PC-3 (cell line): ENCODE measurements at regions not wholly inside any gene's neighbourhood (a gene's known extent, or its start where the extent isn't known, plus 50 kb on each side); places are given as distances from the start of the nearest gene placed in this dataset.

Experiments
- ATAC-seq: fragments of 200-7000 bp; cut with Tn5 transposase; 2 replicates; pipeline ENCODE4 v1.9.1; 2020; ENCODE audit warnings: mild to moderate bottlenecking, moderate library complexity
- BruUV-seq: library from RNA; stranded (reverse); fragments of 400-500 nt; replicated peaks from 2 replicates; lab custom pipeline; 2021; lab: Mats Ljungman, UMichigan
- CTCF ChIA-PET: fragments of 300-600 bp; sonication (Branson Sonifier 250); formaldehyde crosslinking; loops from one replicate; lab custom pipeline; 2022; ENCODE audit warnings: antibody characterized with exemption; lab: Charles Lee
- POLR2A ChIA-PET: fragments of 300-600 bp; sonication (Branson Sonifier 250); formaldehyde crosslinking; loops from one replicate; lab custom pipeline; 2022; ENCODE audit warnings: antibody characterized with exemption; ENCODE audit not compliant: unreplicated experiment; lab: Charles Lee
- DNase-seq: peaks from one replicate; pipeline ENCODE4 v3.0.0-alpha.2; 2015
- H2AFZ ChIP-seq: fragments of 300-600 bp; sonication (generic); 2 replicates; pipeline ENCODE4 v1.6.0; 2016; ENCODE audit warnings: antibody characterized with exemption, low read length
- H3F3A ChIP-seq: fragments of 300-600 bp; sonication (generic); one replicate; pipeline ENCODE4 v1.6.0; 2017; ENCODE audit warnings: antibody characterized with exemption, low read length, control low read depth, mild to moderate bottlenecking; ENCODE audit not compliant: unreplicated experiment
- H3K27ac ChIP-seq: fragments of 300-600 bp; sonication (generic); 2 replicates; pipeline ENCODE4 v1.5.1; 2016; ENCODE audit warnings: mild to moderate bottlenecking, low read length
- H3K27me3 ChIP-seq: fragments of 300-600 bp; sonication (generic); 2 replicates; pipeline ENCODE4 v1.6.1; 2016; ENCODE audit warnings: low read length, mixed read lengths
- H3K36me3 ChIP-seq: fragments of 300-600 bp; sonication (generic); 2 replicates; pipeline ENCODE4 v1.6.1; 2016; ENCODE audit warnings: low read depth, mixed run types, low read length, mixed read lengths
- H3K4me1 ChIP-seq: fragments of 300-600 bp; sonication (generic); 2 replicates; pipeline ENCODE4 v1.5.1; 2016; ENCODE audit warnings: low read length; ENCODE audit not compliant: insufficient read depth
- H3K4me2 ChIP-seq: fragments of 300-600 bp; sonication (generic); 2 replicates; pipeline ENCODE4 v1.6.0; 2016; ENCODE audit warnings: low read length
- H3K4me3 ChIP-seq: fragments of 300-600 bp; sonication (generic); 2 replicates; pipeline ENCODE4 v1.5.1; 2016; ENCODE audit warnings: mild to moderate bottlenecking, low read length, mixed read lengths
- H3K79me2 ChIP-seq: fragments of 300-600 bp; sonication (generic); 2 replicates; pipeline ENCODE4 v1.6.1; 2017; ENCODE audit warnings: low read length, mixed read lengths
- H3K9ac ChIP-seq: fragments of 300-600 bp; sonication (generic); 2 replicates; pipeline ENCODE4 v1.6.0; 2016; ENCODE audit warnings: mild to moderate bottlenecking, low read length
- H3K9me2 ChIP-seq: fragments of 300-600 bp; sonication (generic); replicated peaks from 2 replicates; pipeline ENCODE4 v1.6.1; 2016; ENCODE audit warnings: mixed run types, low read length, mixed read lengths
- H3K9me3 ChIP-seq: fragments of 300-600 bp; sonication (generic); 2 replicates; pipeline ENCODE4 v1.6.1; 2016; ENCODE audit warnings: low read length, mixed read lengths
- H4K20me1 ChIP-seq: fragments of 300-600 bp; sonication (generic); 2 replicates; pipeline ENCODE4 v1.6.1; 2016; ENCODE audit warnings: low read length, mixed read lengths
- CTCF ChIP-seq: fragments of 300-600 bp; sonication (generic); conservative IDR thresholded peaks from 2 replicates; pipeline ENCODE4 v1.5.1; 2017; ENCODE audit warnings: antibody characterized with exemption, low read depth, mild to moderate bottlenecking, low read length
- EZH2 ChIP-seq: fragments of 300-600 bp; sonication (generic); IDR thresholded peaks from one replicate; pipeline ENCODE4 v1.6.1; 2017; ENCODE audit warnings: antibody characterized with exemption, mild to moderate bottlenecking, low read length; ENCODE audit not compliant: unreplicated experiment
- EZH2phosphoT487 ChIP-seq: fragments of 300-600 bp; sonication (generic); IDR thresholded peaks from 2 replicates; pipeline ENCODE4 v1.6.1; 2018; ENCODE audit warnings: mild to moderate bottlenecking, antibody characterized with exemption, low read length, borderline replicate concordance
- intact Hi-C: fragments of 100-400 bp; cut with micrococcal nuclease; formaldehyde crosslinking; loops from 2 replicates; pipeline ENCODE4 v1.9.0; 2023

GRCh38 chr12:18160901-18161300, 70.9 kb upstream of the RERGL start:
- no peak overlapping the region for H3K4me2 ChIP-seq
- DNase-seq (no peak), ATAC-seq (no peak)
- no peak overlapping the region for H2AFZ ChIP-seq
- TF ChIP-seq EZH2 (no peak), EZH2phosphoT487 (no peak), CTCF (no peak)
- no peaks in the 10 kb centered on the region for H3F3A ChIP-seq
- ChIA-PET CTCF (no interaction called here), POLR2A (no interaction called here)
- no peak overlapping the region for H3K9ac ChIP-seq
- no peaks in the 10 kb centered on the region for H3K4me1 ChIP-seq
- H3K4me3 ChIP-seq, result no peak overlapping the region
- no peaks in the 10 kb centered on the region for H3K27me3 ChIP-seq
- no peaks in the 10 kb centered on the region for H3K36me3 ChIP-seq
- H3K9me3 ChIP-seq, result no peaks in the 10 kb centered on the region
- intact Hi-C loops, result no loop called here
- BruUV-seq, result no TSS peak
- H3K79me2 ChIP-seq, result no peaks in the 10 kb centered on the region
- H3K27ac ChIP-seq, result no peak overlapping the region
- no peaks in the 10 kb centered on the region for H3K9me2 ChIP-seq
- H4K20me1 ChIP-seq, result no peaks in the 10 kb centered on the region

- Histone ChIP-seq H2AFZ (no peak overlapping the region), H3K27ac (no peak overlapping the region), H3K9ac (no peak overlapping the region), H3K9me2 (no peaks in the 10 kb centered on the region), H3K79me2 (no peaks in the 10 kb centered on the region), H3K27me3 (no peaks in the 10 kb centered on the region), H3K4me3 (no peak overlapping the region), H4K20me1 (no peaks in the 10 kb centered on the region), H3K4me2 (no peak overlapping the region), H3K36me3 (no peaks in the 10 kb centered on the region), H3K4me1 (no peaks in the 10 kb centered on the region), H3K9me3 (no peaks in the 10 kb centered on the region), H3F3A (no peaks in the 10 kb centered on the region)
- intact Hi-C loops, result no loop called here
- BruUV-seq, result no TSS peak
- CTCF ChIA-PET, result no interaction called here
- peak; percentile 49 for DNase-seq
- no peak for ATAC-seq
- TF ChIP-seq CTCF, result peak; percentile 80
- TF ChIP-seq EZH2phosphoT487, result no peak
- TF ChIP-seq EZH2, result no peak
- POLR2A ChIA-PET, result no interaction called here
Observed at GRCh38 chr12:18158774-18159557, 69.0 kb upstream of the RERGL start.

- intact Hi-C loops, result no loop called here
- no peaks in the 10 kb centered on the region for H3K79me2 ChIP-seq
- H3K27me3 ChIP-seq, result no peaks in the 10 kb centered on the region
- no peaks in the 10 kb centered on the region for H3K9me3 ChIP-seq
- no peak overlapping the region for H3K4me3 ChIP-seq
- H2AFZ ChIP-seq, result no peak overlapping the region
- H3K4me1 ChIP-seq, result no peaks in the 10 kb centered on the region
- no peak overlapping the region for H3K9ac ChIP-seq
- CTCF ChIA-PET, result no interaction called here
- H3K27ac ChIP-seq, result no peak overlapping the region
- H3K36me3 ChIP-seq, result no peaks in the 10 kb centered on the region
- ATAC-seq, result no peak
- no peaks in the 10 kb centered on the region for H3F3A ChIP-seq
- no peak for DNase-seq
- H4K20me1 ChIP-seq, result no peaks in the 10 kb centered on the region
- no TSS peak for BruUV-seq
- no peak overlapping the region for H3K4me2 ChIP-seq
- TF ChIP-seq EZH2, result no peak
- no peak for TF ChIP-seq CTCF
- TF ChIP-seq EZH2phosphoT487, result no peak
- H3K9me2 ChIP-seq, result no peaks in the 10 kb centered on the region
- POLR2A ChIA-PET, result no interaction called here
Observed at GRCh38 chr12:18153826-18154225, 63.8 kb upstream of the RERGL start.
